ENCODE measurements at regions not wholly inside any gene's neighbourhood (a gene's known extent, or its start where the extent isn't known, plus 50 kb on each side); places are given as distances from the start of the nearest gene placed in this dataset.
A peak's percentile ranks its signal among the peaks of the same experiment; 100 is the strongest.

- Histone ChIP-seq H3K18ac (ENCODE audit: low read depth, low read length) (no peak overlapping the region), H2BK20ac (ENCODE audit: low read depth, low read length) (no peak overlapping the region), H3K4me3 (ENCODE audit: insufficient read depth, low read depth, low read length) (no peak overlapping the region), H2AK5ac (ENCODE audit: low read depth, low read length) (no peak overlapping the region), H2AFZ (replicated peaks; ENCODE audit: low read length, poor library complexity) (no peak overlapping the region), H3K4ac (ENCODE audit: low read depth, low read length) (no peak overlapping the region), H2AK9ac (replicated peaks; ENCODE audit: low read depth, low read length, poor library complexity) (no peak overlapping the region), H3K23ac (ENCODE audit: low read depth, low read length) (no peak overlapping the region), H3K9me1 (ENCODE audit: insufficient read depth, low read length) (no peaks in the 10 kb centered on the region), H4K8ac (ENCODE audit: low read depth in 2 of 2, low read length in 2 of 2) (no peak overlapping the region), H3K27me3 (ENCODE audit: control insufficient read depth, insufficient read depth, low read length) (no peaks in the 10 kb centered on the region), H3K27ac (ENCODE audit: insufficient read depth, low read length) (no peak overlapping the region), H4K91ac (ENCODE audit: insufficient read depth, low read depth, low read length) (no peak overlapping the region), H3K4me1 (ENCODE audit: control insufficient read depth, insufficient read depth, low read length) (no peaks in the 10 kb centered on the region), H3K14ac (replicated peaks; ENCODE audit: low read depth, low read length) (no peak overlapping the region), H4K5ac (ENCODE audit: low read depth, low read length) (no peak overlapping the region), H3K56ac (ENCODE audit: extremely low read depth, insufficient read depth, low read length) (no peak overlapping the region), H3K79me1 (ENCODE audit: low read depth in 1 of 2, low read length in 2 of 2) (no peaks in the 10 kb centered on the region), H4K20me1 (ENCODE audit: insufficient read depth, low read length) (no peaks in the 10 kb centered on the region), H2BK15ac (ENCODE audit: low read depth, low read length) (no peak overlapping the region), H3K4me2 (ENCODE audit: low read depth, low read length) (no peak overlapping the region), H3K36me3 (ENCODE audit: control insufficient read depth, insufficient read depth, low read length) (no peaks in the 10 kb centered on the region), H2BK5ac (ENCODE audit: low read depth, low read length, poor library complexity, severe bottlenecking) (no peak overlapping the region), H3K9ac (ENCODE audit: low read depth, low read length) (no peak overlapping the region), H3K9me3 (ENCODE audit: control insufficient read depth, insufficient read depth, low read length) (no peaks in the 10 kb centered on the region), H2BK120ac (ENCODE audit: low read depth, low read length) (no peak overlapping the region)
- POLR2A ChIA-PET (ENCODE audit: unreplicated experiment), result no interaction called here
- no peak for TF ChIP-seq NFE2L2 (IDR thresholded peaks at IDR 0.05; ENCODE audit: low read depth, low read length)
- TF ChIP-seq SMC3 (IDR thresholded peaks at IDR 0.05; ENCODE audit: low read depth, low read length), result no peak
- no peak for TF ChIP-seq MXI1 (IDR thresholded peaks at IDR 0.05; ENCODE audit: borderline replicate concordance, low read depth, low read length)
- TF ChIP-seq MAZ (IDR thresholded peaks at IDR 0.05; ENCODE audit: borderline replicate concordance, low read depth, low read length), result no peak
- no peak for TF ChIP-seq CEBPB (IDR thresholded peaks at IDR 0.05; ENCODE audit: low read depth, low read length)
- no peak for TF ChIP-seq MAFK (IDR thresholded peaks at IDR 0.05; ENCODE audit: low read depth, low read length)
- no peak for TF ChIP-seq RCOR1 (IDR thresholded peaks at IDR 0.05; ENCODE audit: insufficient replicate concordance, low read length)
- TF ChIP-seq FOS (IDR thresholded peaks at IDR 0.05; ENCODE audit: low read depth, low read length), result no peak
- TF ChIP-seq, protein P1, sequence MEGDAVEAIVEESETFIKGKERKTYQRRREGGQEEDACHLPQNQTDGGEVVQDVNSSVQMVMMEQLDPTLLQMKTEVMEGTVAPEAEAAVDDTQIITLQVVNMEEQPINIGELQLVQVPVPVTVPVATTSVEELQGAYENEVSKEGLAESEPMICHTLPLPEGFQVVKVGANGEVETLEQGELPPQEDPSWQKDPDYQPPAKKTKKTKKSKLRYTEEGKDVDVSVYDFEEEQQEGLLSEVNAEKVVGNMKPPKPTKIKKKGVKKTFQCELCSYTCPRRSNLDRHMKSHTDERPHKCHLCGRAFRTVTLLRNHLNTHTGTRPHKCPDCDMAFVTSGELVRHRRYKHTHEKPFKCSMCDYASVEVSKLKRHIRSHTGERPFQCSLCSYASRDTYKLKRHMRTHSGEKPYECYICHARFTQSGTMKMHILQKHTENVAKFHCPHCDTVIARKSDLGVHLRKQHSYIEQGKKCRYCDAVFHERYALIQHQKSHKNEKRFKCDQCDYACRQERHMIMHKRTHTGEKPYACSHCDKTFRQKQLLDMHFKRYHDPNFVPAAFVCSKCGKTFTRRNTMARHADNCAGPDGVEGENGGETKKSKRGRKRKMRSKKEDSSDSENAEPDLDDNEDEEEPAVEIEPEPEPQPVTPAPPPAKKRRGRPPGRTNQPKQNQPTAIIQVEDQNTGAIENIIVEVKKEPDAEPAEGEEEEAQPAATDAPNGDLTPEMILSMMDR (conservative IDR thresholded peaks at IDR 0.05; ENCODE audit: low read depth, low read length), result no peak
- no peak for TF ChIP-seq RFX5 (IDR thresholded peaks at IDR 0.05; ENCODE audit: low read depth, low read length)
- no peak for TF ChIP-seq USF2 (IDR thresholded peaks at IDR 0.05; ENCODE audit: low read depth, low read length)
- TF ChIP-seq, protein P2, sequence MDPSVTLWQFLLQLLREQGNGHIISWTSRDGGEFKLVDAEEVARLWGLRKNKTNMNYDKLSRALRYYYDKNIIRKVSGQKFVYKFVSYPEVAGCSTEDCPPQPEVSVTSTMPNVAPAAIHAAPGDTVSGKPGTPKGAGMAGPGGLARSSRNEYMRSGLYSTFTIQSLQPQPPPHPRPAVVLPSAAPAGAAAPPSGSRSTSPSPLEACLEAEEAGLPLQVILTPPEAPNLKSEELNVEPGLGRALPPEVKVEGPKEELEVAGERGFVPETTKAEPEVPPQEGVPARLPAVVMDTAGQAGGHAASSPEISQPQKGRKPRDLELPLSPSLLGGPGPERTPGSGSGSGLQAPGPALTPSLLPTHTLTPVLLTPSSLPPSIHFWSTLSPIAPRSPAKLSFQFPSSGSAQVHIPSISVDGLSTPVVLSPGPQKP (IDR thresholded peaks at IDR 0.05; ENCODE audit: borderline replicate concordance, low read depth, low read length), result no peak
- TF ChIP-seq POLR2A (IDR thresholded peaks at IDR 0.05; ENCODE audit: low read depth, low read length), result no peak
- no peak for TF ChIP-seq CHD1 (IDR thresholded peaks at IDR 0.05; ENCODE audit: low read depth, low read length)
- dilution Hi-C loops (cut with HindIII; ENCODE audit: low sequenced_read_pairs, unreplicated experiment), result no loop called here
- WGBS, 2 experiments (ENCODE audit: extremely low coverage in 2 of 2, insufficient read length in 1 of 2), result no CpG with 5 or more reads among the region's 2 CpGs
- intact Hi-C loops (cut with micrococcal nuclease), result no loop called here
- DNase-seq, result peak; percentile 11
- in situ Hi-C loops (cut with MboI; ENCODE audit: low sequenced_read_pairs), result no loop called here
- ATAC-seq (ENCODE audit: low read depth), result no peak
- CTCF ChIA-PET, result interaction anchor here (0.6 kb wide), 1 partner anchor 28 kb away, joined by 3 read pairs; no protein-coding TSS in a partner anchor
- no TSS peak for BruUV-seq (replicated peaks)
These were observed 576.4 kb downstream of the HDGFL1 start for GRCh38 chr6:23145781-23146180.
